Lower leg skin (tissue), 3 donors: ENCODE measurements at regions not wholly inside any gene's neighbourhood (a gene's known extent, or its start where the extent isn't known, plus 50 kb on each side); places are given as distances from the start of the nearest gene placed in this dataset.

Experiments used
- CTCF ChIP-seq, 3 donors: fragments of 450-650 bp; IDR thresholded peaks; one replicate each; pipeline ENCODE4 v1.5.1; 2016; ENCODE audit warnings: antibody characterized with exemption in 3 of 3, mild to moderate bottlenecking in 3 of 3, moderate library complexity in 2 of 3
- POLR2A ChIP-seq, 2 donors: fragments of 450-650 bp; IDR thresholded peaks; one replicate each; pipeline ENCODE4 v1.6.1; 2016 to 2017; ENCODE audit warnings: antibody characterized with exemption in 2 of 2, mild to moderate bottlenecking in 1 of 2, moderate library complexity in 1 of 2

- no peak for TF ChIP-seq CTCF (IDR thresholded peaks at IDR 0.05)
- no peak for TF ChIP-seq POLR2A (IDR thresholded peaks at IDR 0.05)
These were observed 625.6 kb upstream of the FAM241A start for GRCh38 chr4:111519683-111520082.
